Left hindlimb (tissue), 1 donor: ENCODE measurements at regions not wholly inside any gene's neighbourhood (a gene's known extent, or its start where the extent isn't known, plus 50 kb on each side); places are given as distances from the start of the nearest gene placed in this dataset.
"Not testable (repeated sequence)": the region's sequence is repeated elsewhere in the genome, so short reads cannot be mapped to it uniquely, and the experiment has no call there.

Source experiments
- DNase-seq: peaks from one replicate; pipeline ENCODE4 v3.0.0-alpha.2; 2018

- DNase-seq, result no peak
These were observed 162.3 kb downstream of the CPEB2 start for GRCh38 chr4:15164571-15164970.

- DNase-seq, result no peak
These were observed 165.5 kb downstream of the CPEB2 start for GRCh38 chr4:15167743-15168142.

- DNase-seq, result no peak
These were observed 166.5 kb downstream of the CPEB2 start for GRCh38 chr4:15168759-15169158.

- no peak for DNase-seq
These were observed 169.4 kb downstream of the CPEB2 start for GRCh38 chr4:15171725-15172124.

GRCh38 chr4:15173251-15173650 is 171.0 kb downstream of the CPEB2 start:
- DNase-seq, result no peak

- not testable (repeated sequence) for DNase-seq
These were observed 171.9 kb downstream of the CPEB2 start for GRCh38 chr4:15174168-15174567.

GRCh38 chr4:15179842-15180241 is 177.6 kb downstream of the CPEB2 start:
- DNase-seq, result not testable (repeated sequence)

GRCh38 chr4:15182600-15183220 is 180.4 kb downstream of the CPEB2 start:
- DNase-seq, result no peak

GRCh38 chr4:15186149-15186548 is 183.9 kb downstream of the CPEB2 start:
- no peak for DNase-seq

GRCh38 chr4:15186806-15187205 is 184.5 kb downstream of the CPEB2 start:
- no peak for DNase-seq

GRCh38 chr4:15188605-15189539 is 186.6 kb downstream of the CPEB2 start:
- DNase-seq, result no peak

- DNase-seq, result no peak
These were observed 192.2 kb downstream of the CPEB2 start for GRCh38 chr4:15194520-15194919.

GRCh38 chr4:15197005-15197404 is 194.7 kb downstream of the CPEB2 start:
- DNase-seq, result peak; percentile 39

- DNase-seq, result no peak
These were observed 195.9 kb downstream of the CPEB2 start for GRCh38 chr4:15198070-15198727.

GRCh38 chr4:15201782-15202181 is 199.5 kb downstream of the CPEB2 start:
- DNase-seq, result no peak

GRCh38 chr4:15202481-15202880 is 200.2 kb downstream of the CPEB2 start:
- DNase-seq, result no peak

- DNase-seq, result not testable (repeated sequence)
These were observed 204.2 kb downstream of the CPEB2 start for GRCh38 chr4:15206526-15206925.

GRCh38 chr4:15213302-15213970 is 211.2 kb downstream of the CPEB2 start:
- DNase-seq, result no peak

GRCh38 chr4:15215109-15215508 is 212.7 kb upstream of the C1QTNF7 start:
- DNase-seq, result no peak

GRCh38 chr4:15226203-15226602 is 201.6 kb upstream of the C1QTNF7 start:
- no peak for DNase-seq

- peak; percentile 90 for DNase-seq
These were observed 196.4 kb upstream of the C1QTNF7 start for GRCh38 chr4:15231265-15232091.
